NCI-H1436 treated with DMSO at 0.1 percent for 48 hours (cell line): ENCODE measurements at regions not wholly inside any gene's neighbourhood (a gene's known extent, or its start where the extent isn't known, plus 50 kb on each side); places are given as distances from the start of the nearest gene placed in this dataset.
"Not testable (repeated sequence)": the region's sequence is repeated elsewhere in the genome, so short reads cannot be mapped to it uniquely, and the experiment has no call there.

ENCODE experiments used
- DNase-seq: peaks from one replicate; lab custom pipeline; 2025; lab: John Stamatoyannopoulos, UW

GRCh38 chr2:17363846-17364245 lies 154.4 kb downstream of the RAD51AP2 start:
- no peak for DNase-seq

DNA sequence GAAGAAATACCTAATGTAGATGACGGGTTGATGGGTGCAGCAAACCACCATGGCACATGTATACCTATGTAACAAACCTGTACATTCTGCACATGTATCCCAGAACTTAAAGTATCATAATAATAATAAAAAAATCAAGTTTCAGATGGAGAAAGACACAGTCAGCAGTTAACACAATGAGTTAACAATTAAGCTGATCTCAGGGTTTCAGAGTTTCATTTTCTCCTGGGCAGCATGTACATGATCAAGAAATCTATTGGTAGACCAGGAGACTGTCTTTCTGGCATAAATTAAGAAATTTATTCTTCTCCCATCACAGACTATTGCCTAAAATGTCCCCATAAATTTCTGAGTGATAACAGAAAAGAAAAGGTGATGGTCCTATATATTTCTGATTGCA lies 155.3 kb downstream of the RAD51AP2 start:
- no peak for DNase-seq

DNA sequence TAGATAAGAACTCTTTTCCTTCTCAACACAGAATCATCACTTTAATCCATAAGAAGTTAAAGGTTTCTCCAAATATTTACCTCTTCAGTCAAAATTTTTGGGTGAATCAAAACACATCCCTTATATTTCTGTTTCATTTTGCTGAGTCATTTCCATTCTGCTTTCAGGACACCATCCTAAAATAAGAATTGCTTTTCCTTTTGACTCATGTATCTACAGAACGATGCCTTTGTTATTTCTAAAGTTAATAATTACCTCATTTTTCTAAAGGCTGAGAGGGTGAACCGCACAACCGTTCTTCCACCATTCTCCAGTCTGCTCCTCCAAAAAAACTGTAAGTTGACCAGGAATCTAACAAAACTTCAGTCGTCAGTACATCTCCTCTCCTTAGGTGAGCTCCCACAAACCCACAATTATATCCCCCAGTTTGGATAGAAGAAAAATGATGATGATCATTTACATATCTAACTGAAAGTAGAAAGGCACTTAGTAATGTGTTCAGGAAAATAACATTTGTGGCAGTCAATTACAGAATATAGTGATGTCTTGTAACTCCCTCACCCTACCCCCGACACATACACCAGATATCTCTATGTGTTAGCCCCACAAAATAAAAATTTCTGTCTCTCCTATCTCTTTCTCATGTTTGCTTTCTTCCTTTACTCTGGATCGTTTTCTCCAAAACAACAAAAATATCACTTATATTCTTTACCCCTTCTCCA lies 162.5 kb downstream of the RAD51AP2 start:
- DNase-seq = no peak

GRCh38 chr2:17353263-17353662 lies 165.0 kb downstream of the RAD51AP2 start:
- no peak for DNase-seq

GRCh38 chr2:17342692-17343091 lies 175.5 kb downstream of the RAD51AP2 start:
- not testable (repeated sequence) for DNase-seq

GRCh38 chr2:17337507-17337906 lies 180.7 kb downstream of the RAD51AP2 start:
- no peak for DNase-seq

GRCh38 chr2:17336458-17336857 lies 181.8 kb downstream of the RAD51AP2 start:
- no peak for DNase-seq

DNA sequence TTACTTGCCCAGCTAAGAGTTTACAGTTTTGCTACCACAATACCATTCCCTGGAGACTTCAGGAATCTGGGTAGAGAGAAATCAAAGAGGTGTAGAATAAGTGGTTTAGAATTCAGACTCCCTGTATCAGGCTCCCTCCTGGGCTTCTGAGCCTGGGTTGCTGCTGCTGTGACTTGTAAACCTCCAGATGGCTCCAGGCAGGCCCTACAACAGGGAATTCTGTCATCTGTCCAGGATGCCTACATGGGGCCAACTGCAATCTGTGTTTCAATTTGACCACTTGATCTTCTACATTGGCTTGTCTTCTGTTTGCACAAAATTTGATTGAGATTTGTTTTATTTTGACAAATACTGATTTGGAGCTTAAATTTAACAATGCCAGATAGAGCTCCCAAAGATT lies 183.9 kb downstream of the RAD51AP2 start:
- DNase-seq = no peak

DNA sequence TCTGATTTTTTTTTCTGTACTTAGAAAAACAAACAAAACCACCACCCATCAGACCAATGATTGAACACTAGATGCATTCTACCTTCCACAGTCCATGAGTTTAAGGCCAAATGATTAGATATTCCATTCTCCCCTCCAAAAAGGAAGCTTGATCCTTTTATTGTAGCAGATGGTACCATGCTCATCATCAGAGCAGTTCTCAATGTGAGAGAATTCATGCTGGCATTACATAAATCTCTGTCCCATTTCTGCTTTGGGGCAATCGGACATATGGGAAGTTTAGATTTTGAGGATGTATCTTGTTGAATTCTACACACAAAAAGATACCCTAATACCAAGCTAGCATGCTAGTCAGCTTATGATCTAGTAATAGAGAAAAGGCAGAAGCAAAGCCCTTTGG lies 186.6 kb downstream of the RAD51AP2 start:
- DNase-seq = no peak

DNA sequence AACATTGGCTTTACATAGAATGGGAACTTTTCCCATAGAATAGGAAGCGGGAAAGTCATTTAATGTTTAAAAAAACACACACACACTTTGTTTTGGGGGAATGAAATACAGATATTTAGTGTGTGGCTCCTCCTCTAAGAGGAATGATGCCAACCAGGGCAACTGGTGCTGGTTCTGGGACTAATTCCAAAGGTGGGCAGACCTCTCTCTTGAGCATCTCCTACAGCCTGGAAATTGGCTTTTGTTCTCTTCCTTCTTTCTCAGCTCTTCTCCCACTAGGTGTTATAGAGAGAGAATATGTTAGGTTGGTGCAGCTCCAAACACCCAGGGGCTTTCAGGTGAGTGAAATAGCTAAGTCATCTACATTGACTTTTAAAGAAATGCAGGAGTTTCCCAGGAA lies 190.1 kb downstream of the RAD51AP2 start:
- DNase-seq = no peak

GRCh38 chr2:17327649-17328048 lies 190.6 kb downstream of the RAD51AP2 start:
- DNase-seq = no peak

DNA sequence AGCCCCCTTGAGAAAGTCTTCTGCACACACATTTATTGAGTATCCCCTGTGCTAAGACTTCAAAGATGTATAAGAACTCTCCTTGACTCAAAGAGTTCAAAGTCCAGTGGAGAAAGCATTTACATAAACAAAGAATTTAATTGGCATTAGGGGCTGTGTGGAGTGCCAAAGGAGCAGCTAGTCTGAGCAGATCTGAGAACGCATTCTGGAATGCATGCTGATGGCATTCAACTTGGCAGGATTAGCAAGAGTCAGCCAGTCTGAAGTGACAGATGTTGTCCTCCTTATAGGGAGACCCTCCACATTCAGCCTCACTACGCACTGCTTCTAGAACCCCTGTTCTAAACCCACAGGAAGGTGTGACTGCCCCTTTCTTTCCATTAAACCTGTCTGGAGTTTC lies 191.5 kb downstream of the RAD51AP2 start:
- no peak for DNase-seq

GRCh38 chr2:17323697-17324096 lies 194.5 kb downstream of the RAD51AP2 start:
- DNase-seq = no peak

- no peak for DNase-seq
These were observed 195.8 kb downstream of the RAD51AP2 start for GRCh38 chr2:17322461-17322860.

GRCh38 chr2:17319090-17319489 lies 199.2 kb downstream of the RAD51AP2 start:
- DNase-seq = no peak

DNA sequence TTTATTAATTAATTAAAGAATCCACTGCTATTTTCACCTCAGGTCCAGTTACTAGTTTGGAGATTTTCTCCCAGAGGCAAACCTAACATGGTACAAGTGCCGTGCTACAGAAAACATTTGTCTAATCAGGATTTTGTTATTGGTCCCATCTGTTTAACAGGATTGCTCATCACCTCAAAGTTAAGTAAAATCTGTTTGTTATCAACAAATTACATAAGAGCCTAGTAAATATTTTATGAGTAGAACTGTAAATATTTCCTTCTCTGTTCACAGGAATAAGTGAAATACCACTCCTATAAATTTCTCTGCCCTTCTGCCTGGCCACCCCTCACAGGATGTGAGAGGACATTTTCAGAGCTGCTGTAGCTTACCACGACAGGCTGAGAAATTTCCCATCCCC lies 200.2 kb downstream of the RAD51AP2 start:
- no peak for DNase-seq

GRCh38 chr2:17317439-17317976 lies 200.7 kb downstream of the RAD51AP2 start:
- no peak for DNase-seq

- no peak for DNase-seq
These were observed 205.0 kb downstream of the RAD51AP2 start for GRCh38 chr2:17313261-17313660.

- no peak for DNase-seq
These were observed 206.3 kb downstream of the RAD51AP2 start for GRCh38 chr2:17311771-17312511.

GRCh38 chr2:17311106-17311619 lies 207.1 kb downstream of the RAD51AP2 start:
- no peak for DNase-seq

DNA sequence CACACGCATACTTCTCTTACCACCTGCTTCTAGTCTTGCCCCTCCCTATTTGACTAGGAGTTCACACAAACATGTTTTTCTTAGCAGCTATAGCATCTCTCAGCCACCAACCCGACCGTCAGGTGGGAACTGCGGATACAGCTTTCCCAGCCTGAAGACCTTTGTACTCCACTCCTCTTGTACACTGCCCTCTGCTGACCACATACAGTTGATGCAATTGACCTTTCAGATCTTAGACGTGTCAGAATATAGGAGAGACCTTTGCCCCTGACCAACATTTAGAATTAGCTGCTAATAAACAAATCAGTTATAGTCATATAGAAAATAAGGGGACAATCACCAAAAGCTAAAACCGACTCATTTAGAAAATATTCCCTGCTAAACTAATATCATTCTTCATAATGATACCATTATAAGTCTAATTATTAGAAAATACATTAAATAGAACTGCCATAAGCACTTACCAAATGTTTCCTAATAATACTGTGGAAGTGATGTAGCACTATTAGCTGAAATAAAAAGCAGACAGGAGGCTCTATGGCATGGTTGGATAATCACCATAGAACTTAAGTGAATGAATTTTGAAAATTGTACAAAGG lies 208.4 kb downstream of the RAD51AP2 start:
- DNase-seq = peak; percentile 63

- DNase-seq = no peak
These were observed 209.1 kb downstream of the RAD51AP2 start for GRCh38 chr2:17309181-17309580.

DNA sequence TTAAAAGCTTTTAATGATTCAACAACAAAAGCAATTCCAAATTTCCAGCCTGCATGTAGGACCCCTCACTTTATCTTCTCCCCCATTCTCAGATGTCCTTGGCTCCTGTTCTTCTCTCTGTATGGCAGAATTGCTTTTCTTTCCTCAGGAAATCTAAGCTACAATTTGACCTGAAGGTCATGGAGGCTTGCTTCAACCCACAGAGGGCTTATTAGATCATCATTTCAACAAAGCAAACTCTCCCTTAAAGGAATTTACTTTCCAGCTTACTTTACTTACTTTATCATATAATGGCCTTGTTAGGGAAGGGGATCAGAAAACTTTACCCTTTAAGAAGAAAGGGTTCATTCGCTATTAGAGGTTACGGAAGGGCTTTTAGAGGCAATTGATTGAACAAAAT lies 211.5 kb downstream of the RAD51AP2 start:
- DNase-seq = no peak
